Tibial nerve (tissue), 4 donors: ENCODE measurements at regions not wholly inside any gene's neighbourhood (a gene's known extent, or its start where the extent isn't known, plus 50 kb on each side); places are given as distances from the start of the nearest gene placed in this dataset.
"Not testable (repeated sequence)": the region's sequence is repeated elsewhere in the genome, so short reads cannot be mapped to it uniquely, and the experiment has no call there.

Experiments used
- DNase-seq, 2 donors: peaks; one replicate each; pipeline ENCODE4 v3.0.0-alpha.2; 2019; ENCODE audit warnings: low spot score in 2 of 2
- H3K27ac ChIP-seq, 4 donors: fragments of 200-600 bp; sonication (generic) in 3 of 4; one replicate each; pipeline ENCODE4 v1.5.1; 2017 to 2019; ENCODE audit warnings: mild to moderate bottlenecking in 1 of 4
- H3K27me3 ChIP-seq, 2 donors: fragments of 200-600 bp; sonication (generic) in 1 of 2; one replicate each; pipeline versions ENCODE4 v1.5.1 to v1.6.0; 2017 to 2019
- H3K36me3 ChIP-seq, 3 donors: fragments of 200-600 bp; sonication (generic); one replicate each; pipeline ENCODE4 v1.5.1; 2018 to 2019
- H3K4me1 ChIP-seq, 4 donors: fragments of 200-600 bp; sonication (generic) in 3 of 4; one replicate each; pipeline ENCODE4 v1.5.1; 2017 to 2019
- H3K4me3 ChIP-seq, 4 donors: fragments of 200-600 bp; sonication (generic) in 3 of 4; one replicate each; pipeline ENCODE4 v1.5.1; 2017 to 2019; ENCODE audit warnings: mild to moderate bottlenecking in 1 of 4, moderate library complexity in 1 of 4
- H3K9me3 ChIP-seq, 4 donors: fragments of 200-600 bp; sonication (generic) in 3 of 4; one replicate each; pipeline ENCODE4 v1.5.1; 2017 to 2019
- CTCF ChIP-seq, 5 experiments: fragments of 200-600 bp in 3 of 5; fragments of 450-650 bp in 2 of 5; sonication (generic) in 3 of 5; IDR thresholded peaks; one replicate each; pipeline ENCODE4 v1.5.1; 2016 to 2019; ENCODE audit warnings: antibody characterized with exemption in 5 of 5, mild to moderate bottlenecking in 3 of 5, moderate library complexity in 2 of 5
- EP300 ChIP-seq, 2 donors: sonication (generic); formaldehyde crosslinking; IDR thresholded peaks; one replicate each; pipeline ENCODE4 v1.6.1; 2017; ENCODE audit warnings: antibody characterized with exemption in 2 of 2, mild to moderate bottlenecking in 1 of 2
- POLR2A ChIP-seq, 2 donors: fragments of 450-650 bp; IDR thresholded peaks; one replicate each; pipeline ENCODE4 v1.6.1; 2017; ENCODE audit warnings: antibody characterized with exemption in 2 of 2, mild to moderate bottlenecking in 2 of 2, moderate library complexity in 2 of 2
- WGBS, 2 donors: methylation state at CpG; one replicate each; pipeline ENCODE4 v1.1.5; 2018; 5-methylcytosine and 5-hydroxymethylcytosine counted together

- Histone ChIP-seq H3K27me3 (no peaks in the 10 kb centered on the region), H3K4me3 (no peak overlapping the region)
- 47 to 50% methylated on average over 3 of the region's 3 CpGs for WGBS, 2 donors
These were observed 765.3 kb upstream of the SLIT2 start for GRCh38 chr4:19486400-19486799.

GRCh38 chr4:19478791-19479190, 772.9 kb upstream of the SLIT2 start:
- Histone ChIP-seq H3K4me3 (no peak overlapping the region), H3K36me3 (no peaks in the 10 kb centered on the region), H3K9me3 (no peaks in the 10 kb centered on the region), H3K27ac (no peak overlapping the region), H3K4me1 (no peaks in the 10 kb centered on the region), H3K27me3 (no peaks in the 10 kb centered on the region)
- DNase-seq: no peak
- no peak for TF ChIP-seq EP300 (IDR thresholded peaks at IDR 0.05)
- no peak for TF ChIP-seq POLR2A (IDR thresholded peaks at IDR 0.05)
- no peak for TF ChIP-seq CTCF (IDR thresholded peaks at IDR 0.05)
- WGBS, 2 donors: 94 to 95% methylated on average over 2 of the region's 2 CpGs

More at GRCh38 chr4:19486400-19486799, 765.3 kb upstream of the SLIT2 start:
- DNase-seq: no peak
- Histone ChIP-seq H3K9me3 (no peaks in the 10 kb centered on the region), H3K4me1 (no peaks in the 10 kb centered on the region), H3K36me3 (no peaks in the 10 kb centered on the region), H3K27ac (no peak overlapping the region)
- TF ChIP-seq POLR2A (IDR thresholded peaks at IDR 0.05): no peak
- no peak for TF ChIP-seq CTCF (IDR thresholded peaks at IDR 0.05)
- TF ChIP-seq EP300 (IDR thresholded peaks at IDR 0.05): no peak

GRCh38 chr4:19473569-19473968, 778.1 kb upstream of the SLIT2 start:
- H3K4me1 ChIP-seq: no peaks in the 10 kb centered on the region
- peaks cover 0 to 8% (median 0%) of the 10 kb centered on the region in 4 donors for H3K9me3 ChIP-seq
- H3K4me3 ChIP-seq: no peak overlapping the region
- WGBS, 2 donors: 77 to 83% methylated on average over 1 of the region's 1 CpG
- no peaks in the 10 kb centered on the region for H3K36me3 ChIP-seq
- no peak for DNase-seq
- H3K27ac ChIP-seq: no peak overlapping the region
- TF ChIP-seq EP300 (IDR thresholded peaks at IDR 0.05): no peak
- TF ChIP-seq CTCF (IDR thresholded peaks at IDR 0.05): no peak
- no peak for TF ChIP-seq POLR2A (IDR thresholded peaks at IDR 0.05)
- no peaks in the 10 kb centered on the region for H3K27me3 ChIP-seq

GRCh38 chr4:19472666-19473065, 779.0 kb upstream of the SLIT2 start:
- Histone ChIP-seq H3K36me3 (no peaks in the 10 kb centered on the region), H3K4me3 (no peak overlapping the region), H3K9me3 (peaks cover 0 to 8% (median 0%) of the 10 kb centered on the region in 4 donors), H3K27ac (no peak overlapping the region), H3K4me1 (no peaks in the 10 kb centered on the region), H3K27me3 (no peaks in the 10 kb centered on the region)
- TF ChIP-seq POLR2A (IDR thresholded peaks at IDR 0.05) (no peak), CTCF (IDR thresholded peaks at IDR 0.05) (no peak), EP300 (IDR thresholded peaks at IDR 0.05) (no peak)
- DNase-seq: no peak
- 58 to 71% methylated on average over 1 of the region's 1 CpG for WGBS, 2 donors

- H3K9me3 ChIP-seq, DNase-seq, H3K27ac ChIP-seq, H3K36me3 ChIP-seq, H3K27me3 ChIP-seq, H3K4me1 ChIP-seq, H3K4me3 ChIP-seq: not testable (repeated sequence)
- WGBS, 2 donors: 92 to 96% methylated on average over 5 of the region's 5 CpGs
These were observed 781.7 kb upstream of the SLIT2 start for GRCh38 chr4:19470001-19470400.

- Histone ChIP-seq H3K4me1 (no peaks in the 10 kb centered on the region), H3K36me3 (no peaks in the 10 kb centered on the region), H3K27ac (no peak overlapping the region), H3K27me3 (no peaks in the 10 kb centered on the region), H3K4me3 (no peak overlapping the region), H3K9me3 (no peaks in the 10 kb centered on the region)
- 82 to 88% methylated on average over 1 of the region's 1 CpG for WGBS, 2 donors
- no peak for DNase-seq
- TF ChIP-seq POLR2A (IDR thresholded peaks at IDR 0.05): no peak
- TF ChIP-seq CTCF (IDR thresholded peaks at IDR 0.05): no peak
- no peak for TF ChIP-seq EP300 (IDR thresholded peaks at IDR 0.05)
These were observed 789.6 kb upstream of the SLIT2 start for GRCh38 chr4:19462117-19462516.
